ENCODE measurements at regions not wholly inside any gene's neighbourhood (a gene's known extent, or its start where the extent isn't known, plus 50 kb on each side); places are given as distances from the start of the nearest gene placed in this dataset.

DNA sequence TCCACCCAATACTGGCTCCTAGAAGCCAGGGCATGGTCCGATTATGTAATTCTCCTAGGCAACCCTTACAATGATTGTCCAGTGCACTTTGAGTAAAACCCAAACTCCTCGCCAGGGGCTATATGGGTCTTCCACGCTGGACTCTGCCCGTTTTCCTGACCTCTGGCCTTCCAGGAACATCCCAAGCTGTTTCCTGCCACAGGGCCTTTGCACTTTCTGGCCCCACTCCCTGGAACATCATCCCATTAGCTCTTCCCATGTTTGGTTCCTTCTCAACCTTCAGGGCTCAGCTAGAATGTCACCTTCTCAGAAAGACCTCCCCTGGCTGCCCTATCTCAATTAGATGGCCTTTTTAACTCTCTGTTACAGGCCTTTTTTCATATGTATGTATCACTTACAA, 85.4 kb downstream of the IRF2BPL start:
- no peak for DNase-seq (ENCODE audit: low spot score in 2 of 2)
- Histone ChIP-seq H3K4me3 (no peak overlapping the region), H3K27ac (no peak overlapping the region), H3K4me1 (peaks cover 7 to 12% of the 10 kb centered on the region in 2 donors), H3K36me3 (no peaks in the 10 kb centered on the region), H3K9me3 (no peaks in the 10 kb centered on the region), H3K27me3 (no peaks in the 10 kb centered on the region)
- intact Hi-C loops (cut with DNase I; ENCODE audit: low total_unique reads): no loop called here
- TF ChIP-seq, protein P1, sequence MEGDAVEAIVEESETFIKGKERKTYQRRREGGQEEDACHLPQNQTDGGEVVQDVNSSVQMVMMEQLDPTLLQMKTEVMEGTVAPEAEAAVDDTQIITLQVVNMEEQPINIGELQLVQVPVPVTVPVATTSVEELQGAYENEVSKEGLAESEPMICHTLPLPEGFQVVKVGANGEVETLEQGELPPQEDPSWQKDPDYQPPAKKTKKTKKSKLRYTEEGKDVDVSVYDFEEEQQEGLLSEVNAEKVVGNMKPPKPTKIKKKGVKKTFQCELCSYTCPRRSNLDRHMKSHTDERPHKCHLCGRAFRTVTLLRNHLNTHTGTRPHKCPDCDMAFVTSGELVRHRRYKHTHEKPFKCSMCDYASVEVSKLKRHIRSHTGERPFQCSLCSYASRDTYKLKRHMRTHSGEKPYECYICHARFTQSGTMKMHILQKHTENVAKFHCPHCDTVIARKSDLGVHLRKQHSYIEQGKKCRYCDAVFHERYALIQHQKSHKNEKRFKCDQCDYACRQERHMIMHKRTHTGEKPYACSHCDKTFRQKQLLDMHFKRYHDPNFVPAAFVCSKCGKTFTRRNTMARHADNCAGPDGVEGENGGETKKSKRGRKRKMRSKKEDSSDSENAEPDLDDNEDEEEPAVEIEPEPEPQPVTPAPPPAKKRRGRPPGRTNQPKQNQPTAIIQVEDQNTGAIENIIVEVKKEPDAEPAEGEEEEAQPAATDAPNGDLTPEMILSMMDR (IDR thresholded peaks at IDR 0.05): no peak
- no peak for TF ChIP-seq POLR2AphosphoS5 (IDR thresholded peaks at IDR 0.05)
- no peak for TF ChIP-seq POLR2A (IDR thresholded peaks at IDR 0.05)

DNA sequence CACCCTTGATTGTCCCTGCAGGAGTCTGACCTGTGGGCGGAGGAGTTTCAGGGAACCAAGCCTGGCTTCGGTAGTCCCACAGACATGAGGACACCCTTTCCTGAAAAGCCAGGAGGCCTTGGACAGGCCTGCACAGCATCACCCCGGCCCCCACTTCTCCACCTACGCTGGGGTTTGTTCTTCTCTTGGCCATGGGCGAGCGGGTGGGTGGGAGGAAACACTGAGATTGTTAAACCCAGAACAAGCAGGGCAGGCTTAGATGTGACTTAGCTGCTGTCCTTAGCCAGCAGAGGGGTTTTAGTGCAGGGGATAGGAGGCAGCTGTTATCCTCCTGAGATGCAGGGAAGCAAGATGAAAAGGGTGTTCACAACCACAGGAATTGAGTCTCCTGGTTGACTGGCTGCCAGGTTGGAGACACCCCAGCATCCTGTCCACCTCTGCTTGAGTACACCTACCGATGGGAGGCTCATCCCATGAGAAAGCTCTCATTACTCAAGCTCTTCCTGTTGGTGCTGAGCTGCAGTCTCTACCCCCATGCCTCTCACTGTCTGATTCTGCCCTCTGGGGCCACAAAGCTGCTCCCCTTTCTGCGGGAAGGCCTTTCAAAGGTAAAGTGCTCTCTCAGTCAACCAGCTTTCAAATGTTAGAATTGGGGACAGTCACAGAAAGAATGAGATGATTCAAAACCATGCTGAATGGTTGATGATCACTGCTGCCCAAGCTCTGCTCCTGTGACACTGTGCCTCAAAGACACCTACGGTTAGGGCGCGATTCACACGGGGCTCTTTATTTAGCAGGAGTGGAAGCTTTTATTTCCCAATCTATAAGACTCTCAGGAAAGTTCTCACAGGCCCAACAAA, 86.3 kb downstream of the IRF2BPL start:
- TF ChIP-seq, protein P1 (IDR thresholded peaks at IDR 0.05): no peak
- TF ChIP-seq POLR2A (IDR thresholded peaks at IDR 0.05) (no peak), POLR2AphosphoS5 (IDR thresholded peaks at IDR 0.05) (no peak)
- intact Hi-C loops (cut with DNase I; ENCODE audit: low total_unique reads): no loop called here
- DNase-seq (ENCODE audit: low spot score in 2 of 2): no peak

DNA sequence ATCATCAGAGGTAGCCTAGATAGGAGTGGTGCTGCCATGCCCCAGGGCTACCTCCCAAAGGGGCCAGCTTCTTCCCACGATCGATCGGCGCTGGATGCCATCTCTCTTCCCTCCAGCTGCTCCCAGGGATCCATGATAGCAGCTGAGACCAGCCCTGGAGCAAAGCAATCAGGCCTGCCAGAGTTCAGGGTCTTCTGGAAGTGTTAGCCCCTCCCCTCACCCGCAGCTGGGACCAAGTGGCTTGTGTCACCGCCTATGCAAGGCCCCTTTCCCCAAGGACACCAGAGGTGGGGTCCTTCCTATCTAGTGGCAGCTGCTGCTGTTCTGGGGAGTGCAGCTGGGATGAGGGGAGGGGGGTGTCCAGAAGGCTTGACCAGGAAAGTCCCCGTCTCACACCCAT, 87.0 kb downstream of the IRF2BPL start:
- Histone ChIP-seq H3K9me3 (no peaks in the 10 kb centered on the region), H3K27ac (no peak overlapping the region), H3K27me3 (no peaks in the 10 kb centered on the region), H3K4me3 (no peak overlapping the region), H3K4me1 (peaks cover 0 to under 1% of the 10 kb centered on the region in 2 donors), H3K36me3 (no peaks in the 10 kb centered on the region)
- TF ChIP-seq, protein P1 (IDR thresholded peaks at IDR 0.05): no peak
- TF ChIP-seq POLR2A (IDR thresholded peaks at IDR 0.05) (no peak), POLR2AphosphoS5 (IDR thresholded peaks at IDR 0.05) (no peak)
- DNase-seq (ENCODE audit: low spot score in 2 of 2): no peak
- intact Hi-C loops (cut with DNase I; ENCODE audit: low total_unique reads): no loop called here

More for the DNA sequence above, 86.3 kb downstream of the IRF2BPL start:
- Histone ChIP-seq H3K27ac (no peak overlapping the region), H3K27me3 (no peaks in the 10 kb centered on the region), H3K9me3 (no peaks in the 10 kb centered on the region), H3K4me1 (peaks cover 0 to 6% of the 10 kb centered on the region in 2 donors), H3K4me3 (no peak overlapping the region), H3K36me3 (no peaks in the 10 kb centered on the region)

DNA sequence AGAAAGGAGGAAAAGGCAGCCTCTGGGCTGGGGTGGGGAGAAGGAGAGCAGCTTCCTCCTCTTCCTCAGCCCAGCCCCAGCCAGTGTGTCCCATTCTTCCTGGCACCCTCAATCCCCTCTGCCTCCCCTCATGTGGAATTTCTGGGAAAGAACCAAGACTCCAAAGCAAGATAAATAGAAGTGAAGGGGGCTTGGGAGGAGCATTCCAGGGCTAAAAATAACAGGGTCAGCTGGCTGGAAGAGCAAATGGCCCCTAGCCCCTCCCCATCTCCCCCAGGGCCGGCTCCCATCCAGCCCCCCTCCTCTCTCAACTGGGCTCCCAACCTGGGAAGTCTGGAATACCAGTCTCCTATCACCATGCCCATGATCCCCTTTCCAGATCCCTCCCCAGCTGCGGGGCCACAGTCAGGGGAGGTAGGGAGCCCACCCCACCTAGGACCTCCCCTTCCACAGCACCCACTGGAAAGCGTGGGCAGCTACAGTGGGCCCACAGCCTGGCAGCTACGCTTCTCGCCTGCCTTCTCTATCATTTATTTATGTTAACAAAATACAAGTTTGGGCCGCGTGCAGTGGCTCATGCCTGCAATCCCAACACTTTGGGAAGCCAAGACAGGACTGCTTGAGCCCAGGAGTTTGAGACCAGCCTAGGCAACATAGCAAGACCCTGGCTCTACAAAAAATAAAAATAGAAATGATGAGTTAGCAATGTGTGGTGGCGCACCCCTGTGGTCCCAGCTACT, 88.3 kb downstream of the IRF2BPL start:
- no peak overlapping the region for H3K27ac ChIP-seq
- TF ChIP-seq POLR2A (IDR thresholded peaks at IDR 0.05) (no peak), POLR2AphosphoS5 (IDR thresholded peaks at IDR 0.05) (no peak)
- TF ChIP-seq, protein P1 (IDR thresholded peaks at IDR 0.05): no peak

More for the DNA sequence above, 88.3 kb downstream of the IRF2BPL start:
- Histone ChIP-seq H3K4me3 (no peak overlapping the region), H3K27me3 (no peaks in the 10 kb centered on the region), H3K9me3 (no peaks in the 10 kb centered on the region), H3K36me3 (no peaks in the 10 kb centered on the region), H3K4me1 (no peaks in the 10 kb centered on the region)
- intact Hi-C loops (cut with DNase I; ENCODE audit: low total_unique reads): no loop called here
- DNase-seq (ENCODE audit: low spot score in 2 of 2): no peak
